HL-60/S4 (cell line): ENCODE measurements at regions not wholly inside any gene's neighbourhood (a gene's known extent, or its start where the extent isn't known, plus 50 kb on each side); places are given as distances from the start of the nearest gene placed in this dataset.

ENCODE experiments used
- in situ Hi-C: fragments of 300-500 bp; cut with MboI; formaldehyde crosslinking; loops from 2 replicates; pipeline ENCODE4 v1.14.3; 2022; ENCODE audit warnings: low sequenced_read_pairs

DNA sequence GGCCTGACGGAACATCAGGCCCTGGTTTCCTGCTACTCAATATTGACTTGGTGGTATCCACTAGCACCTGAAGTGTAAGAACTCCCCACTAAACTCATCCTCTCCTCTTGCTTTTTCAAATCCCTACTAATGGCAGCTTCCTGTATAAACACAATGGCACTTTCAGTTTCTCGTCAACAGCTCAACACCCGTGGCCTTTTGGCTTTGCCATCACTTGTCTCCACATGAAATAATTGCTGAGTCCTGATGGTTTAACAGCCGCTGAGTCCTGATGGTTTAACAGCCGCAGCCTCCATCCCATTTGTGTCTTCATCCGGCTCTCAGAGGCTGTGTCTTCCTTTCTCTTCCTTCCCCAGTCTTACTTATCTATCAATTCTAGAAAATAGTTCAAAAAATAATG lies 261.4 kb upstream of the PITRM1 start:
- in situ Hi-C loops: no loop called here

DNA sequence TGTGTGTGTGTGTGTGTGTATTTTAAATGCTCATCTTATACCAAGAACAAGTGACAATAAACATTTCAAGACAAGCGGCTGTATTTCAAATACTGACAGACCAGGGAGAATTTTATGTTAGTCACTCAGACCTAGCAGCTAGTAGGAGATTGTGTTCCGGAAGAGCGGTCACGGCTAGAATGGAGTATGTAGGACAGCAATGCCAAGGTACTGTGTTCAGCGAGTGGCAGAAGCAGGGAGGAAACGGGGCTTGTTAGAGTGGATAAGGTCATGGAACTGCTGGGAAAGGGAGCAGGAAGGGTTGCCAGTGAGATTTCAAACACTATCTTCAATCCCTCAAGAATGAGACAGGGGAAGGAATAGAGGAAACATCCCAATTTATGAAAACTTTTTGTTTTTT lies 260.5 kb upstream of the PITRM1 start:
- in situ Hi-C loops: no loop called here

DNA sequence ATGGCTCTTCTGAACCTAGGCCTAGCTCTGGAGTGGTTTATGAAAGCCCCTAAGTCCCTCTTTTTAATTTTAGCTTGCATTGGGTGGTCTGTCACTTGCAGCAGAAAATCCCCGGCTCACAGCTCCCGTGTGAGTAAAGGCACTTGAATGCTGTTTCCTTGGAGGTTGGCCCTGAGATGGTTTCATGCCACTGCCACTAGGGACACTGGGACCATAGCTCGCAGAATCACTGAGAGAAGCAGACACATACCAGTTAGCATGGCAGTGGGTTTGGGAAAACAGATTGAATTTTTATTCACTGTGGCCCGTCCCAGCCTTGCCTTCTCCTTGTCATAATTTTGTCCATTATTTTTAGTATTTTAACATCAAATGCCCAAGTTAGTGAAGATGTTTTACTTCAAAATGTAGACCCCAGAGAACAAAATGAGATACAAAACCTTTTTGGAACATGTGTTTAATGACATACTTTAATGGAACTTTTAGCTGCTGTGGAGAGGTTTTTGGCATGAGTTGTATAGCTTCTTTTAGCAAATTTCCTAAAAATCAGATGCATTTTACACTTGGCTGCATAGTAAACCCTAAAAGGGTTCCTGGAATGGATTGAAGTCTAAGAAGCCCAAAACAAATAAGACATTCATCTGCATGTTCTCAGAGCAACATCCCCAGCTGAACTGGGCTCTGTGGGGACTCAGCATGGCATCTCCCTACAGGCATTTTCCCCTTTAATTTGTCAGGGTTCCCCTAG lies 259.7 kb upstream of the PITRM1 start:
- in situ Hi-C loops: no loop called here

DNA sequence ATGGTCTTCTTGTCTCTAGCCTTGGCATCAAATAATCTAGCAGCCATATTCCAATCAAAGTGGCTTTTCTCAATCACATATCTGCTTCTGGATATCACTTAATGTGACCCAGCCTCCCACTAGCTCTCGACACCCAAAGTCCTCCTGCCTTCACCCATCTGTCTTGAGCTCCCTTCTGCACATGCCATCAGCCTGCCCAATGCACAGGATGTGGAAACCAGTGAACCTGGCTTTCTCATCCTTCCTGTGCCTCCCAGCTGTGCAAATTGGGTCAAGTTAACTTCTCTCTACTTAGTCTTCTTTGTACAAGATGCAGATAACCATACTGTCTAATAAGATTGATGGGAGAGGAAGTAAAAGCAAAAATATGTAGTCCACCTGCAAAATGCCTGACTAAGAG lies 257.9 kb upstream of the PITRM1 start:
- in situ Hi-C loops: no loop called here

DNA sequence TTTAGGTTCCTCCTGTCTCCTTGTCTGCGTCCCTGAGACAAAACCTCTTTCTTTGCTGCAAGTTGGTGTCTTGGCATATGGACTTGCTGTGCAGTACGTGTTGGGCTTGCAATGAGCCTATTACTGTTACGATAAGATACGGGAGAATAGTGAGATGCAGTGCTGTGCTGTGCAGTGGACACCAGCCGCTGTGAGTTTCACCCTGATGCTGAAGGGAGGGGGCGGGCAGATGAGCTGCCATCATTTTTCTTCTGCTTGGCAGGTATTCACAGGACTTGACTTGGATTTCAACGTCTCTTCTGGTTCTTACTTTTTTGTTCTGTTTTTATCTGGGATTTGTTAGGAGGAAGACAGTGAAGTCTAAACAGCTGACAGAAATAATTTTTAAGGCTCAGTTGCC lies 257.1 kb upstream of the PITRM1 start:
- in situ Hi-C loops: no loop called here

DNA sequence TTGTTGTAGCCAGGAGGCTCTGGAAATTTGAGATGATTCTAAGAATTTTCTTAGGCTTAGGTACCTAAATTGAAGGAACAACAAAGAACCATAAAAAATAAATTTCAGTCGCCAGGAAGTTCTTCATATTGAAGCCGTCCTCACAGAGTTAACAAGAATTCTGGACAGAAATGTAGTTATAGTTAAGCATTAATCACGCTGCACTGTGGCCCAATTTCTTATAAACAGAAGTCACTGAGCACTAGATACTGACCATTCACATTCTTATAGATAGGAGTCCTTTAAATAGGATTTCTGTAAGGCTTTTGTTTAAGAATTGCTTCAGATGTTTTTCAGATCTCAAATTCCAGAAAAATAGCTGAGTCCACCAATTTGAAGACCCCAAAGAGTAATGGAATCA lies 256.2 kb upstream of the PITRM1 start:
- in situ Hi-C loops: no loop called here

DNA sequence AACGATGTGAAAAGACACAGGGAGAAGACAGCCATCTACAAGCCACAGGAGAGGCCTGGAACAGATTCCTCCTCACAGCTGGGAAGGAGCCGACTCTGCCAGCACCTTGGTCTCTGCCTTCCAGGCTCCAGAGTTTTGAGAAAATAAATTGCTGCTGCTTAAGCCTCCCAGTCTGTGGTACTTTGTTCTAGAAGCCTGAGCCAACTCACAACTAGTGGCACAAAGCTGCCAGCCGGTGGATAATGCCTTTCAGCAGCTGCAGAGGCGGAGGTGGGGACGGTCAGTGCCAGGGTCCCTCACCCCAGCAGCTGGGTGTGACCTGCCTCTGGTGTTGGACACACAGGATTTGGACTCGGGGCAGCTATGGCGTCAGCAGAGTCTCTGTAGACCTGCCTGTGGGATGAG lies 255.4 kb upstream of the PITRM1 start:
- in situ Hi-C loops: no loop called here

DNA sequence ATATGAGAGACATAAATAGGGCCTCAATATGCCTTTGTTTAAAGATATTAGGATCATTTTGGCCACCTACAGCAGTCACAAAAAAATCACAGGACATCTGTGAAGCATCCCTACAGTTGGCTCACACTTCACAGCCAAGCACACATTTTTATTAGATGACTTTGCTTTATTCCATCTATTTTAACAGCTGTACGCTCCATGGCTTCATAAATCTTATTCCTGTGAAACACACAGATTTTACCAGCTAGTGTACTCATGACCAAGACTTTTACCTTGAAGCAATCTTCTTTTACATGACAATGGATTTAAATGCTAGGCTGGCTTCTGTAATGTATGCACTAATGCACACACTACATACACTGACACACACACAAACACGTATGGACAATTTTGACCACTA lies 254.8 kb upstream of the PITRM1 start:
- in situ Hi-C loops: no loop called here

DNA sequence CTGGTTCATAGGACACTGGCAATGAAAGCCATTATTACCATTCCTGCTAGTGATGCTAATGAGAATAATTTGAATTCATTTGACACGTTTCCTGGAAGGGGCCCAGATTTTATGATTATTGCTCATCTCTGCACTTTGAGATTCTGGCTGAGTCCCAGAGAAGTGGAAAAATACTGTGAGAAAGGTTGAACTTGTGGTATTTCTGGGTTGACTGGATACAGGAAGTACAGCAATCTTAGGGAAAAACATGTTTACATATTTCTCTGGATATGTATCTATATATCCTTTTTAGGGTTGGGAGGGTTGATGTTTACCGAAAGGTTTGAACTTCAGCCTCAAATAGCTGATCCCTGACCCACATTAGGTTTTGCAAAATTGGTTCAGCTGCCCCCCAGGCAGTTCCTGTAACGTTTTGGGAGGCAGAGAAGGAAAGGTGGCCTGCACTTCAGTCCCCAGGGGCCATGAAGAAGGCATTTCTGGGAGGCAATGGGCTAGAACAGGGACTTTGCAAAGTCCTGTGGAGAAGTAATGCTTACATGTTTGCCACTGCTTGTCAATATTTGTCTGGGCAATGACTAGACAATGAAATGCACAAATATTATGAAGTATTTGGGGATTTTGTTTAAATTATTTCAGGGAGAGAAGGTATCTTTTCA lies 253.7 kb upstream of the PITRM1 start:
- in situ Hi-C loops: no loop called here

GRCh38 chr10:3425716-3426115 lies 253.1 kb upstream of the PITRM1 start:
- in situ Hi-C loops: no loop called here

GRCh38 chr10:3425261-3425660 lies 252.7 kb upstream of the PITRM1 start:
- in situ Hi-C loops: no loop called here

GRCh38 chr10:3424111-3424851 lies 251.7 kb upstream of the PITRM1 start:
- in situ Hi-C loops: no loop called here

DNA sequence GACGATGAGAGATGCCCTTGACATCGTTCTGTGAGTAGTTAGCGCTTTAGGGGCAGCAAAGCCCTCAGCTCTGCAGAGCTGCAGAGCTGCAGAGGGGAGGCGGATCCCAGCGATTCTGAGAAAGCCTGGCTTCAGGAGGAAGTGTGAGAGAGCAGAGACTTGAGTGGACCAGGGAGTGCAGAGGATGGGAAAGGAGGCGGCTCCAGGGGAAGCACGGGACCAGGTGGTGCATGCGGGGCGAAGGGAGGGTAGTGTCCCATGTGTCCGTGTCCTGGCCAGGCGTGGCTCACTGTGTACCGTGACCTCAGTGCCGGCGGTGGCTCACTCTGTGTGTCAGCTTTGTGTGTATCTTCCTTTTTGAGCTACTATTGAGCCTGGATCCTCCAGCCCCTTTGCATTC lies 250.8 kb upstream of the PITRM1 start:
- in situ Hi-C loops: no loop called here

- in situ Hi-C loops: no loop called here
These were observed 249.7 kb upstream of the PITRM1 start for GRCh38 chr10:3422282-3422681.

- in situ Hi-C loops: no loop called here
These were observed 249.1 kb upstream of the PITRM1 start for GRCh38 chr10:3421537-3422257.

DNA sequence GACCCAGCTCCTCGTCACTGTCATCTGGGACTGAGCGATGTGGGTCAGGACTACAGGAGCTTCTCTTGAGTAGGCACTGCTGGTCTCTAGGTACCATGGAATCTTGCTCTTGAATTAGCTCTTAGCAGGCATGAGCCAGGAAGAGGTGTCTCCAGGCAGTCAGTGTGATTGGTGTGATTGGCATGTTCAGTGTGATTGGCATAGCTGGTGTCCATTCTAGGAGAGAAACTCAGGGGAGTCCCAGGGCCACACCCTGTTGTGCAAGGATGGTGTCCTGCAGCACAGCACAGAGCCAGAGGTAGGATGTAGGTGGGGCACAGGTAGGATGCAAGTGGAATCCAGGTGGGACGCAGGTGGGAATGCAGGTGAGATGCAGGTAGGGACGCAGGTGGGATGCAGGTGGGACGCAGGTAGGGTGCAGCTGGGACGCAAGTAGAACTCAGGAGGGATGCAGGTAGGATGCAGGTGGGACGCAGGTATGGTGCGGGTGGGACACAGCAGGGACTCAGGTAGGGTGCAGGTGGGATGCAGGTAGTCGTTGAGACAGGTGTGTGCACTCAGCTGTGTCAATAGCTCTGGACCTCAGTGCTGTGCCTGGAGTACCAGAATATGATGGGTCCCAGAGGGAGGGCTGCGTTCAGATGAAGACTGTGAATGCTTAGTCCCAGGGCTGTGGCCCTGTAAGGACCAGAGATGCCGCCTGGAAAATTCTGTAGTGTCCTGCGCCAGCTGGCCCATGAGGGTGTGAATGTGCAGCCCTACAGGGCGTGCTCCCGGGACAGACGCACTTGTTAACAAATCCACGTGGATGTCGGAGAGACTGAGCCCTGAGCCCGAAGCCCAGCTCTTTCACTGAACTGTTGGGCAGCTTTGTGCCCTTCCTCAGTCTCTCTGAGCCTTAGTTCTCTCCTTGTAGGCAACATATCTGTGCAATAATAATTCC lies 248.2 kb upstream of the PITRM1 start:
- in situ Hi-C loops: no loop called here

GRCh38 chr10:3419719-3420495 lies 247.3 kb upstream of the PITRM1 start:
- in situ Hi-C loops: no loop called here

DNA sequence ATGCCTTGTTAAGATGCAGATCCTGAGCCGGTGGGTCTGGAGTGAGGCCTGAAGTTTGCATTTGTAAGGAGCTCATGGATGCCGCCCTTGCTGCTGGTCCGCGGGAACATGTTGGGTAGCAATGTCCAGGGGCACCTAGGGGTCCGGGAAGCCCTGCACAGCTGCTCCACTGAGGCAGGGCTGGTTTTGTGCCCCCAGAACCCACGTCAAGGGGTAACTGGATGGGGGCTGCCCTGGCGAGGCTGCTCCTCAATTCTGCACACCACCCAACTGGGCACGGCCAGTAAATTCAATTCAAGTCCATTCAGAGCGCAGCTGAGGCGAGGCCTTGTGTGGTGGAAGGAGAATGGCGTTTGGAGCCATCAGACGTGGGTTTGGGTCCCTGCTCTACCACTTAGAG lies 246.3 kb upstream of the PITRM1 start:
- in situ Hi-C loops: no loop called here

DNA sequence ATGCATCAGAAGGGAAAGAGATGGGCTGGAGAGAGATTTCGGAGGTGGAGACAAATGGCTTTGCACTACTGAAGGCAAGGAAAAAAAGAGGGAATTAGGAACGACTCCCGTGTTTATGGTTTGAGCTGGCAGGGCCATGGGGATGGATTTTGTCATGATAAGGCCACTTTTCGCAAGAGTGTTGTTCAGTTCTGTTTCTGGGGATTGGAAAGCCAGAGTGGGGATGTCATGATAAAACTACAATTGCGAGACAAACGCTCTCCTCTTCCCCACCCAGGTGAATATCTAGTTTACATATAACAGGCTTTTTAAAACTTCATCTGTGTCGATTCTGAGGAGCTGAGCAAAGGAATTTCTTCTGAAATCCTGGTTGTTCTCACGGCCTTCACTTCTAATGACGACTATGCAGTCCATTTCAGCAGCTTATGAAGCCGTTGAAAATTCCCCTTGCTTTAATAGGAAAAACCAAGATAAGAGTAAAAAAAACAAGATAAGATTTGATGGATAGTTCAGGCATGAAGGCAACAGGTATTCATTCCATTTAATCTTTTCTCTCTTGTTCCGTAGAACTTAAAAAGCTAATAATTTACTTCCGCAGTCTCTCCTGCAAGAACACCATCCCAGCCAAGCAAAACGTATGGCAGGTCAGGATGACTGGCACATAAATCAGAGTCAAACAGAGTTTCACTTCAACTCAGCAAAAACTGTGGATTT lies 245.6 kb upstream of the PITRM1 start:
- in situ Hi-C loops: no loop called here
